SJSA1 (cell line): ENCODE measurements at regions not wholly inside any gene's neighbourhood (a gene's known extent, or its start where the extent isn't known, plus 50 kb on each side); places are given as distances from the start of the nearest gene placed in this dataset.

ENCODE experiments used
- DNase-seq, 2 experiments: peaks; one replicate each; pipeline ENCODE4 v3.0.0-alpha.2; 2015 to 2020; ENCODE audit warnings: low spot score in 2 of 2, low read depth in 1 of 2
- H3K27ac ChIP-seq: fragments of 250-450 bp; sonication (Bioruptor Pico); 2 replicates; pipeline ENCODE4 v1.5.1; 2020; ENCODE audit warnings: mild to moderate bottlenecking, moderate library complexity
- H3K27me3 ChIP-seq: fragments of 250-450 bp; sonication (Bioruptor Pico); replicated peaks from 2 replicates; pipeline ENCODE4 v1.5.1; 2020; ENCODE audit warnings: mild to moderate bottlenecking, moderate library complexity
- H3K36me3 ChIP-seq: fragments of 250-450 bp; sonication (Bioruptor Pico); 2 replicates; pipeline ENCODE4 v1.5.1; 2020; ENCODE audit warnings: mild to moderate bottlenecking
- H3K4me1 ChIP-seq: fragments of 250-450 bp; sonication (Bioruptor Pico); replicated peaks from 2 replicates; pipeline ENCODE4 v1.6.1; 2021; ENCODE audit warnings: mild to moderate bottlenecking
- H3K4me3 ChIP-seq: fragments of 250-450 bp; sonication (Bioruptor Pico); 2 replicates; pipeline ENCODE4 v1.5.1; 2020; ENCODE audit warnings: mild to moderate bottlenecking
- H3K9me3 ChIP-seq: fragments of 250-450 bp; sonication (Bioruptor Pico); replicated peaks from 2 replicates; pipeline ENCODE4 v1.5.1; 2020; ENCODE audit warnings: mild to moderate bottlenecking

DNA sequence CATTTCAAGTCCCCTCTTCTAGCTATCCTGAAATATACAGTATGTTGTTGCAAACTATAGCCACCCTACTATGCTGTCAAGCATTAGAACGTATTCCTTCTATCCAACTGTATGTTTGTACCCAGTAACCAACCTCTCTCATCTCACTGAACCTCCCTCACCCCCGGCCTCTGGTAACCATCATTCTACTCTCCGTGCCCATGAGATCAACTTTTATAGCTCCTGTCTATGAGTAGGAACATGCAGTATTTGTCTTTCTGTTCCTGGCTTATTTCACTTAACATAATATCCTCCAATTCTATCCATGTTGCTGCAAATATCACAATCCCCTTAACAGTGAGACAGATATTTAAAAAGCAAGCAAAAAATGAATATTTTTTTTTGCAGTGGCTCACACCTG is 196.9 kb downstream of the PAX1 start:
- H3K9me3 ChIP-seq: no peaks in the 10 kb centered on the region
- no peaks in the 10 kb centered on the region for H3K27me3 ChIP-seq
- H3K27ac ChIP-seq: no peak overlapping the region
- no peak overlapping the region for H3K4me3 ChIP-seq
- DNase-seq: no peak
- no peaks in the 10 kb centered on the region for H3K36me3 ChIP-seq
- no peaks in the 10 kb centered on the region for H3K4me1 ChIP-seq

- Histone ChIP-seq H3K9me3 (no peaks in the 10 kb centered on the region), H3K27ac (no peak overlapping the region), H3K27me3 (no peaks in the 10 kb centered on the region), H3K4me1 (no peaks in the 10 kb centered on the region), H3K4me3 (no peak overlapping the region), H3K36me3 (no peaks in the 10 kb centered on the region)
- no peak for DNase-seq
Observed at GRCh38 chr20:21901470-21902275, 196.2 kb downstream of the PAX1 start.

DNA sequence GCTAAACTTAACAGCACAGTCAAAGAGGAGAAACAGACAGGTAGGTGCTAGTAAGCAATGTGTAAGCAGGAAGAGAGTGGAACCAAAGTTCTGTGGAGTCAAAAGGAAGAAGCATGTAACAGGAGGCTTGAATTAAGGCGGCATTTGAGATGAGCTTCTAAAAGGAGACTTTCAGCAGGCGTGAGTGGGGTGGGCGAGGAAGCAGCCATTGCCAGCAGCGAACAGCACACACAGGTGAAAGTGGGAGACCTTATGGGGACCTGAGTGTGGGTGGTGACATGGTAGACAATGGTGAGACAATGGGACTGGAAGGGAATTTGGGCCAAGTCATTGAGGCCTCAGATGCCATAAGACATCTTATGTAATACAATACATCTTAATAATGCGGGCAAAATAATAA is 195.0 kb downstream of the PAX1 start:
- Histone ChIP-seq H3K4me1 (no peaks in the 10 kb centered on the region), H3K36me3 (no peaks in the 10 kb centered on the region), H3K4me3 (no peak overlapping the region), H3K27me3 (no peaks in the 10 kb centered on the region), H3K9me3 (no peaks in the 10 kb centered on the region), H3K27ac (no peak overlapping the region)
- no peak for DNase-seq

DNA sequence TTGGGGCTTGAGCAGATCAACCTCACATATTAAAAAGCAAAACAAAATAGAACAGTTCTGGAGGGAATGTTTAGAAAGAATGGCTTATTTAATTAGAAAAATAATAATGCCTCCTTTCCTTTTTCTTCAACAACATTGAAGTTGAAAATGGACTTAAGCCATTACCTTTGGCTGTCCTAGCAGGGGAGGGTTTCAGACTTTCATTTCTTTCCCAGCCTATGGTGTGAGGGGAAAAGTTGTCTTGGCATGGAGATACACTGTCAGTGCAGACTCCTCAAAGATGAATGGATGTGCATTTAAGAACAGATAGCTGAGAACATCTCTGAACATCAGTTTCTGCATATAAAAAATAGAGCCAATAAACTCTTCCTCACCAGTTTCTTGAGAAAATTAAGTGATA is 169.5 kb downstream of the PAX1 start:
- no peak for DNase-seq
- Histone ChIP-seq H3K9me3 (0 out of 2 replicates have a peak, but pooled peaks cover 2% of the 10 kb centered on the region), H3K27me3 (no peaks in the 10 kb centered on the region), H3K27ac (no peak overlapping the region), H3K36me3 (no peaks in the 10 kb centered on the region), H3K4me3 (no peak overlapping the region), H3K4me1 (no peaks in the 10 kb centered on the region)

GRCh38 chr20:21874127-21874526 is 168.7 kb downstream of the PAX1 start:
- no peak overlapping the region for H3K27ac ChIP-seq
- 0 out of 2 replicates have a peak, but pooled peaks cover 2% of the 10 kb centered on the region for H3K9me3 ChIP-seq
- H3K4me3 ChIP-seq: no peak overlapping the region
- DNase-seq: no peak
- H3K36me3 ChIP-seq: no peaks in the 10 kb centered on the region
- no peaks in the 10 kb centered on the region for H3K27me3 ChIP-seq
- H3K4me1 ChIP-seq: no peaks in the 10 kb centered on the region

GRCh38 chr20:21873291-21873690 is 167.8 kb downstream of the PAX1 start:
- DNase-seq: no peak
- Histone ChIP-seq H3K4me3 (no peak overlapping the region), H3K9me3 (0 out of 2 replicates have a peak, but pooled peaks cover 2% of the 10 kb centered on the region), H3K27me3 (no peaks in the 10 kb centered on the region), H3K36me3 (no peaks in the 10 kb centered on the region), H3K4me1 (no peaks in the 10 kb centered on the region), H3K27ac (no peak overlapping the region)

DNA sequence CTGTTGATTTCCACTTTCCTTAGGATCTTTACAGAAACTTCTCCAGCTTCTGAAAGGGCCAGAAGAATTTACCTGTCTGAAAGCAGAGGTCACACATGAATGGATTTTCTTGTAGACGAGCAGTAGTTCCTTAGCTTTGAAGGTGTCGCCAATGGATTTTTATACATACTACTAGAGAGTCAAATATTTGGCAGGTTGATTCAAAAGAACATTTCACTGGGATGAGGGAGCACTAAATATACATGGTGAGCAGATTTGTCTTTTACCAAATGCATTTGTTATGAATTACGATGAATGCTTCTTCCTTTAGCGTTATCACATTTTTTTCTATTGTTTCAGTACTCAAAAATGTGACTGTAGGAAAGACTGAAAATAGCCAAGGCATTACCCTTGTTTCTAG is 162.3 kb downstream of the PAX1 start:
- Histone ChIP-seq H3K4me1 (no peaks in the 10 kb centered on the region), H3K4me3 (no peak overlapping the region), H3K9me3 (no peaks in the 10 kb centered on the region), H3K36me3 (no peaks in the 10 kb centered on the region), H3K27ac (no peak overlapping the region), H3K27me3 (no peaks in the 10 kb centered on the region)
- DNase-seq: no peak

GRCh38 chr20:21867353-21867752 is 161.9 kb downstream of the PAX1 start:
- no peak overlapping the region for H3K4me3 ChIP-seq
- DNase-seq: no peak
- H3K27me3 ChIP-seq: no peaks in the 10 kb centered on the region
- no peaks in the 10 kb centered on the region for H3K36me3 ChIP-seq
- no peaks in the 10 kb centered on the region for H3K4me1 ChIP-seq
- H3K9me3 ChIP-seq: no peaks in the 10 kb centered on the region
- H3K27ac ChIP-seq: no peak overlapping the region

GRCh38 chr20:21862956-21863355 is 157.5 kb downstream of the PAX1 start:
- Histone ChIP-seq H3K4me1 (no peaks in the 10 kb centered on the region), H3K4me3 (no peak overlapping the region), H3K27ac (no peak overlapping the region), H3K9me3 (0 out of 2 replicates have a peak, but pooled peaks cover 2% of the 10 kb centered on the region), H3K36me3 (no peaks in the 10 kb centered on the region), H3K27me3 (no peaks in the 10 kb centered on the region)
- no peak for DNase-seq

DNA sequence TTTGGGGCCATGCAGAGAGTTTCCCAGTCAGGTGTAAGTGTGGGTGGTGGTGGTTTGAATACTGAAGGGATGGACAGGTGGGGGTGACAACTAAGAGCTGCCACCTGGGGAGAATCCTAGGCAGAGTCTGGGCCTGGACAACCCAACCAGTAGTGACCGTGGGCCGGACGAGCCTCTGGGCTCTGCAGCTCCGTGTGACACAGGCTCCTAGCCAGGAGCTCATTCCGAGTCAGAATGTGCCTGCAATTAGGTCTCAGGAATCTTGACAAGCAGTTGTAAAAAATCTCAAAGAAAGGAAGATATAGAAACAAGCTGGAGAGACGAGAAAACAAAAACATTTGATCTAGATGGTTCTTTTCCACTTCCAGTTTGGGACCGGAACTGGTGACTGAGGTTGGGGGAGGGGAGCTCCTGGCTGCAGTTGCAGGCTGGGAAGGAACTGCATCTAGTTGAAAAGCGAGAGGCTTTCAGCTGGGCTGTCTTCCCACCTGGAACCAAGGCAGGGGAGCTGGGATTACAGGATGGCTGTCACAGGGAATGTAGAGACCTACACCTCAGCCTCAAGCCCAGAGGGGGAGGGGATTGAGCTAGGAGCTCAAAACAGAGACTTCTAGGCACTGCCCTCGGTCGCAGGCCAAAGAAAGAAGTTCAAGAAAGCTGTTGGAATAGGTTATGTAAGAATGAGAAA is 156.9 kb downstream of the PAX1 start:
- 0 out of 2 replicates have a peak, but pooled peaks cover 2% of the 10 kb centered on the region for H3K9me3 ChIP-seq

DNA sequence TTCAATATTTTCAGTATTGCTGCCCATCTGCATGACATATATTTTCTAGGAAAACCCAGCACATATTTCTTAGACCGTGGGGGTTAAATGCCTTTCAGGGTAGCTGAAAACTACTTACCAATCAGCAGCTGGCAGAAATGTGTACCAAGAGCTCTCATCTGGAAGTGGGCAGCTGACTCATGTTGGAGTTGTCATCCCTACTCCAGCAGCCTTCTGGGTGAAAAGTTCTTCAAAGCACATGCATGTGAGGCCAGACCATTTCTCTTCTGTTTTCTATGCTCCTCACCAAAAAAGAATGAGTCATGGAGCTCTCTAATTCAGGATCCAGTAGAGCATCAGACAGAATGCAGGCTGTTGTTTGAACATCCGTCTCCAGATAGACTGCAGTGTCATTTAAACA is 135.5 kb downstream of the PAX1 start:
- Histone ChIP-seq H3K36me3 (no peaks in the 10 kb centered on the region), H3K4me3 (no peak overlapping the region), H3K27me3 (no peaks in the 10 kb centered on the region), H3K27ac (no peak overlapping the region), H3K4me1 (no peaks in the 10 kb centered on the region), H3K9me3 (no peaks in the 10 kb centered on the region)
- DNase-seq: no peak

More for the DNA sequence above, 156.9 kb downstream of the PAX1 start:
- H3K36me3 ChIP-seq: no peaks in the 10 kb centered on the region
- no peaks in the 10 kb centered on the region for H3K27me3 ChIP-seq
- no peak for DNase-seq
- no peaks in the 10 kb centered on the region for H3K4me1 ChIP-seq
- no peak overlapping the region for H3K27ac ChIP-seq
- no peak overlapping the region for H3K4me3 ChIP-seq

GRCh38 chr20:21839982-21840381 is 134.5 kb downstream of the PAX1 start:
- H3K36me3 ChIP-seq: no peaks in the 10 kb centered on the region
- no peak overlapping the region for H3K27ac ChIP-seq
- no peak for DNase-seq
- no peak overlapping the region for H3K4me3 ChIP-seq
- no peaks in the 10 kb centered on the region for H3K4me1 ChIP-seq
- no peaks in the 10 kb centered on the region for H3K27me3 ChIP-seq
- no peaks in the 10 kb centered on the region for H3K9me3 ChIP-seq

- Histone ChIP-seq H3K4me3 (no peak overlapping the region), H3K9me3 (no peaks in the 10 kb centered on the region), H3K27me3 (no peaks in the 10 kb centered on the region), H3K36me3 (no peaks in the 10 kb centered on the region), H3K4me1 (no peaks in the 10 kb centered on the region), H3K27ac (no peak overlapping the region)
- no peak for DNase-seq
Observed at GRCh38 chr20:21836346-21836745, 130.9 kb downstream of the PAX1 start.

GRCh38 chr20:21835042-21835441 is 129.6 kb downstream of the PAX1 start:
- Histone ChIP-seq H3K4me1 (no peaks in the 10 kb centered on the region), H3K9me3 (no peaks in the 10 kb centered on the region), H3K4me3 (no peak overlapping the region), H3K27ac (no peak overlapping the region), H3K36me3 (no peaks in the 10 kb centered on the region), H3K27me3 (no peaks in the 10 kb centered on the region)
- no peak for DNase-seq
